ENCODE measurements at regions not wholly inside any gene's neighbourhood (a gene's known extent, or its start where the extent isn't known, plus 50 kb on each side); places are given as distances from the start of the nearest gene placed in this dataset.

DNA sequence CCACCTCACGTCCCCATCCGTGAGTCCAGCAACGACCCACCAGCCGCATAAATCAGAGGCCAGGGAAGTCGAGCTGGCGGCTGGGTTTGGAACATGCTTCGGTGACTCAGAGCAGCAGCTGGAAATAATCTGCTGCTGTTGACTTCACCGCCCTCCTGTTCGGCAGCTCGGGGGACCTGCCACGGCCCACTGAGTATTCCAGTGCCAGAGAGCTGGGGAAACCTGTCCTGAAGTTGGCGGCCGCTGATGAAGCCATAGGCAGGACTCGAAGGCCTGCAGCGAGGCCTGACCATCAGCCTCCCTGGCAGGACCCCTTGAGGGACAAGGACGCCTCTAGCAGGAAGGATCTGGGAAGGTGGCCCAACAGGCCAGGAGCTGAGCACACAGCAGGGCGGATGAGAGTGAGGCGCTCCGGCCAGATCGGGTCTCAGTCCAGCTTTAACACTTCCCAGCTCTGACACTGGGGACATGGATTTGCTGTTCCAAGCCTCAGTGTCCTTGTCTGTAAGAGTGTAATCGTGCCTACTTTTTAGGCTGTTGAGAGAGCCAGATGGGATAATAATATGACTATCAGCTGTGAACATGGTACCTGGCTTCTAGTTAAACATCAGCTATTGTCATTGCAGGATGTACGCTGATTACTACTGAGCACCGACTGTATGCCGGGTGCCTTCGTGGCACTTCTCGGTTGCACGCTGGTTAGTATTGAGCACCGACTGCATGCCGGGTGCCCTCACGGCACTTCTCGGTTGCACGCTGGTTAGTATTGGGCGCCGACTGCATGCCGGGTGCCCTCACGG lies 50.4 kb upstream of the CIBAR2 start:
- peak; percentile 81 for DNase-seq (ENCODE audit: low read depth)

DNA sequence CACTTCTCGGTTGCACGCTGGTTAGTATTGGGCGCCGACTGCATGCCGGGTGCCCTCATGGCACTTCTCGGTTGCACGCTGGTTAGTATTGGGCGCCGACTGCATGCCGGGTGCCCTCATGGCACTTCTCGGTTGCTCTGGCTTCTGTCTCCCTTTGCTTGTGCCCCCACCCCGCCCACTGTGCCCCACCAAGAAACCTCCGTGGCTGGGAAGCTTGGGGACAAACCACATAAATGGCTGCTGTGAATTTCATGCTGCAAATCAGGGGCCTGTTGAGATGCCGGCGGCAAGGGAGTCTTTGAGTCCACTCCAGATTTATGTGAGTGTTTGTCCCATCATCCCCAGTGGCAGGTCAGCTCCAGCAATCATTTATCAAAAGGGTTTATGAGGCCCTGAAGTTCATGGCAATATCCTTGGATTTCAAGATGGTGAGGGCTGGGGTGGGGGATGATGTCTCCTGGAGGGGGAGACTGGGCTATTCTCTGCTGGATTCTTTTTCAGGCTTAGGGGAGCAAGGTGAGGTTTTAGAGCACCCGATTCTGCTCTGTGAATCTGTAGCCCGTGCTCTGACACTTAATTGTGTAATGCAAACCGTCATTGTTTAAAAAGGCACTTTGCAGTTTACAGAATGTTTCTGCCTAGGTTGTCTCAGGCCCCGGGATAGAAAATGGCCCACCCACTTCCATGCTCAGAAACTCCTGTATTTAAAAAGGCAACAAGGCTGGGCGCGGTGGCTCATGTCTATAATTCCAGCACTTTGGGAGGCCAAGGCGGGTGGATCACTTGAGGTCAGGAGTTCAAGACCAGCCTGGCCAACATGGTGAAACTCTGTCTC lies 51.2 kb upstream of the CIBAR2 start:
- DNase-seq (ENCODE audit: low read depth): no peak

DNA sequence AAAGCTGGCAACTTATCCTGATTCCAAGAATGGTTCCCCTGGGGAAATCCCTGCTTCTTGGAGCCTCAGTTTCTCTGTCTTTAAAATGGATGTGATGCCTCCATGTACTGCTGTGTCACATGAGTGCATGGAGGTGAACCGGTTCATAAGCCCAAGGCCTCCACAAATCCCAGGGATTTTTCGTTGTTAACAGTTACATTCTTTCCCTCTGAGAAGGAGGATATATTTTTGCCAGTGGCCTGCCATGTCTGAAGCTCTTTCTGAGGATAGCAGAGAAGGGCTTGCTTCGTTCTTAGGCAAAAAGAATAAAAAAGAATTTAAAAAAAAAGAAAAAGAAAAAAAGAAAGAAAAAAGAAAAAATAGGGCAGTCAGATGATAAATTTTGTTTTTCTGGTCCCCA lies 52.2 kb upstream of the CIBAR2 start:
- no peak for DNase-seq (ENCODE audit: low read depth)

DNA sequence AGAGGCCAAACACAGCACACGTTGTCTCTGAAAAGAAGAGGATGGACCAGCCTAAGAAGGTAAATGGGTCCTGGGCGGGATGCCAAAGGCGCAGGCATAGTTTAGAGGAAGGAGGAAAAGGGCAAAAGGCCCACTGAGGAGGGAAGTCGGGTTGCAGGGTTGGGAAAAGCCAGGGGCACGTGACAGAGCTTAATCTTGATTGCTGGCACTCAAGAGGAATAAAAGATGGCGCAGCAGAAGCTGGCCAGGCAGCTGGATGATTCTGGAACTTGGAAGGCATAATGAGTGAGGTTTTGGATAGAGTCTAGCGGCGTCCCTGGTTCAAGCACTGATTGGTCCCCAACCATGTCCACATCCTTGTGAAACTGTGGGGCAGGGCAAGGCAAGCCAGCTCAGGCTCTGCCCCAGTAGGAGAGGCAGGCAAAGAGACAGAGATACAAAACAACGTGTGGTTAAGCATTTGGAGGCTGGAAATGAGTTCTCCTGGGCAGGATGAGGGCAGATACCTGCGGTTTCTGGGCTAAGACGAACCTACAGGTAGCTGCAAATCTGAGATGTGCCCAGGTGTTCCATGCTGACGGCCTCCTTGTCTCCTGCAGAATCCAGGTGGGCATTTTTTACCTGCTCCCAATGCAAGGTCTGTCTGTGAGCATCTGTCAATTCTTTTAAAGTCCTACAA lies 52.7 kb upstream of the CIBAR2 start:
- DNase-seq (ENCODE audit: low read depth): no peak

DNA sequence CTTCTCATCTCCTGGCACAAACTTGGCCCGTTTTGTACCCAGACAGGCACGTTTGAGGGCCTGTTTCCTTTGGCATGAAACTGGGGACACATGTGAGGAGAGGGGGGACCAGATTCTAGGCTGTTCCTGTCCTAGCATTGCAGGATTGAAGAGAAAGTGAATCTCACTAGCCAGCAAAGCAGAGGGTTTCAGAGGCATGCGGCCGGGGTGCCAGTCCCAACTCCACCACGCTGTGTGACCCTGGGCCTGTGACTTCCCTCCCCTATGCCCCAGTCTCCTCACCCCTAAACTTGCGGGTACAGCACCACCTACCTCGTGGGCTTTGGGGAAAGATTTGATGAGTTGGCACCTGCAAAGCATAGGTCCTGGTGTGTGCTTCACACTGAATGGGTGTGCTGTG lies 53.5 kb upstream of the CIBAR2 start:
- no peak for DNase-seq (ENCODE audit: low read depth)

DNA sequence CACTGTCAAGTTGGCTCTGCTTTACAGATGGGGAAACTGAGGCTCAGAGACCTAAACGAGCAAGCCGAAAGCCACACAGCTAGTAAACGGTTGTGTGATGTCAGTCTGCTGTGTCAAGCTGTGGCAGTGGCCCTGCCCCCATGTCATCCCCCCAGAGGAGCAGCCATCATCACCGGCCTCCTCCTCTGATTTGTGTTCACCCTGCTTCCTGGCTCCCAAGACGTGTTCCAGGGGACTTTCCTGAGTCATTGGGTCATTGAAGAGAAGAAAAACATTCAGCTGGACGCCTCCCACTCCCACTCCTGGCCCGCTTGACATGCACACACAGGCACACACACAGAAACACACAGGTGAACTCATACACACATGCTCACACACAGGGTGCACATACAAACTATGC lies 54.0 kb upstream of the CIBAR2 start:
- DNase-seq (ENCODE audit: low read depth): no peak

DNA sequence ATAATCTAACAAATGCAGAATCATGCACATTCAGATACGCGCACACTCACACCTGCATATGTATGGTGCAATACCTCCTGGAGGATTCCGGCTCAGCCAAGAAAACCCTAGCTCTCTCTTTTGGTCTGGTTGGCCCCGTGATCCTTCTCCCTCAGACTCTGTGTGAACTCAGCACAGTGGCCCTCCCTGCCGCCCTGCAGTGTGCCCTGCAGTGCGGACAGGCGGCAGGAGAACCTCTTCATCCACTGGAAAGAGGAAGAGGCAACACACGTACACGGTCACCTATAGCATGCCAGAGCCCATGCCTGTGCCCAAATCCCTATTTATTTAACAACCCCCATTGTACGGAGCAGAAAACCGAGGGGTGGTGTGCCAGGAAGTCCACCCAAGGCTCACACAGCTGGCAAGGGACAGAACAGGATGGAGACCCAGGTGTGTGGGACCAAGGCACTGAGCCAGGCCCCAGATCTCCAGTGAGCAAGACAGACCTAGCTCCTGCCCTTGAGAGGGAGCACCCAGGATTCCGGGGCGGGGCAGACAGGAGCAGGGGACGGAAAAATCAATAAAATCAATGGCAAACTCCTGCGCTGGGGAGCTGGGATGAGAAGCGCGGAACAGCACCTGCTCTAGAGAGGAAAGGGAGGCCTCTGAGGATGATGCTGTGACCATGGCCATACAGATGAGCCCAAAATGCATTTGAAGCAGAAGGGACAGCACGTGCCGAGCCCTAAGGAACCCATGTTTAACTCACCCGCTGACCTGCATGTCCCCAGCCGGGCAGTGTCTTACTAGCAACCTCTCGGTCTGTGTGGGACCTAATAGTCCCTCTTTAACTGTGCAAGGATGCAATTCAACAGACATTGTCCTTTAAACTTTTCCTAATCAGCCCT lies 54.7 kb upstream of the CIBAR2 start:
- no peak for DNase-seq (ENCODE audit: low read depth)

DNA sequence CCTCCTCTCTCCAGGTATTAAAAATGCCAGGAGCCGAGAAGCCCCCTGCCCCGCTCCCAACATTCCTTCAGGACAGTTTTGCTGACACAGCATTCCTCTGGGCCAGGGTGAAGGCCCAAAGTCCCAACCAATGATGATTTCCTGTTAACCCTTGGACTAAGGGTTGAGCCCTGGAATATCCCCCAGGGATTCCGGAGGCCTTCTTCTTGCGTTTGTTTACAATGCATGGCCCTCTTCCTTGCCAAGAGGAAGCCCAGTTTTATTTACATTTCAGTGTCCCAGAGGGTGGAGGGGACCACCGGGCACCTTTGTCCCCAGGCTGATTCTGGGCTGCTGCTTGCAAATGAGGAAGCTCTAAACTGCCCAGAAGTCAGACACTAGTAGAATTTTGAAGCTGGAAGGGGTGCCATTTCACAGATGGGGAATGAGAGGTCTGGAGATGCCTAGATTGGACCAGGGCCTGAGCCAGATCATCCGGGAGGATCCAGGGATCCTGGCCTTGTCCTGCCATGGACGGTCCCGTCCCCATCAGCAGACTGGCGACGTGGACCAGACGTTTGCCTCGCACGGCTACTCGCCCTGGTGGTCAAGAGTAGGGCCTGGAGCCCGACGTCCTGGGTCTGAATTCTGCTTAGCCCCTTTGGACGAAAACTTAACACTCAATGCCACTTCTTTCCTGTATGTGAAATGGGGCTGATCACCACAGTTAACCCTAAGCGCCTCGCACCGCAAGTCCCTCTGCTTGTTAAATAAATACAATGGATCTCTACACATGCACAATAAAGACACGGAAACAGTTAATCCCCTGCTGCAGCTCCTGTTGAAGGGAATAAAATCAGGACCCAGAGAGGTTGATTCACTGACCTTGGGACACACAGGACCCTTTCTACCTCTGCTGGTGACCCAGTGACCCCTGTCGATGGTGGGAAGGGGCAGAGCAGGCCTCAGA lies 55.6 kb upstream of the CIBAR2 start:
- no peak for DNase-seq (ENCODE audit: low read depth)

DNA sequence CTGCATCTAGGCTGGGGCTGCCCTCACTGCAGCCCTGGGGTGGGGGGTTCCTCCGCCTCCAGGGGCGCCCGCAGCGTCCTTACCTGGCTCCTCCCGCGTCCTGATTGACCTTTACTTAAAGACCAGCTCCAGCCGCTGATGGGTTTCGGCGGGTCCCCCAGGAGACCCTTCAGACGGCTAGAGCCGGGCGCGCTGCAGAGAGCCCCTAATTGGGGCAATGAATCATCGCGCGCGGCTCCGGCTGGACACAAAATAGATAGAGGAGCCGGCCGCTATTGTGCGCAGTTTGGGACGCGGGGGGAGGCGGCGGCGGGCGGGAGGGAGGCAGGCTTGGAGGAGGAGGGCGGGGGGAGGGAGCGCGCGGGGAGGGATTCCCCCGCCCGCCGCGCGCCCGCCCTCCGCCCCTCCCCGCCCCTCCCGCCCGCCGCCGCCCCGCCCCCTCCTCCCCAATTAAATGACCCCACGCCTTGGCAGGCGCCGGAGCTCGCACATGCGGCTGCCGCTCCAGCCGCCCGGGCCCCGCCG lies 56.5 kb upstream of the CIBAR2 start:
- peak; percentile 65 for DNase-seq (ENCODE audit: low read depth)

DNA sequence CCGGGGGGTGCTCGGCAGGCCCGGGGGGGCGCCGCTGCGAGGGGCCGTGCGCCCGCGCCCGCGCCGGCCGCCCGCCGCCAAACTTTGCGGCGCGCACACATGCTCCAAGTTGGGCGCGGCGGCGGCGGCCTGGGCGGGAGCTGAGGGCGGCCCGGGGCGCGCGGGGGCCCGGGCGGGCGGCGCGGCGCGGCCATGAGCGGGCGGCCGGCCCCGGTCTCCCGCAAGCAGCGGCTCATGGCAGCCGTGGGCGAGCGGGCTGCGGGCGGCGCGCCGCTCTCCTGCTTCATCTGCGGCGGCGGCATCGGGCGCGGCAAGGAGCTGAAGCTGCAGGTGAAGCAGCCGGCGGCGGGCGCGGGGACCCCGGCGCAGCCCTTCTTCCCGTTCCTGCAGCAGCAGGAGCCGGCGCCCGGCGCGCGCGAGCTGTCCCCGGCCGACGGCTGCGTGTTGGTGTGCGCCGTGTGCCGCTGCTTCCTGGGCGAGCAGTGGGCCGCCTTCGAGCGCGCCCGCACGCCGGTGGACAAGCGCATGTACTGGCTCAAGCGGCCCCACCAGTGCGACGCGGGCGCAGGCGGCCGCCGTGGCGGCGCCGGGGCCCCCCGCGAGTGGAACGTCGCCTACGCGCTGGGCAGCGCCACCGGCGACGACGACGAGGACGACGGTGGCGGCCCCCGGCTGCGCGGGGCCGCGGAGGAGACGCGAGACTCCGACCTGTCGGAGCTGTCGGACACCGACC lies 57.2 kb upstream of the CIBAR2 start:
- DNase-seq (ENCODE audit: low read depth): peak; percentile 58

DNA sequence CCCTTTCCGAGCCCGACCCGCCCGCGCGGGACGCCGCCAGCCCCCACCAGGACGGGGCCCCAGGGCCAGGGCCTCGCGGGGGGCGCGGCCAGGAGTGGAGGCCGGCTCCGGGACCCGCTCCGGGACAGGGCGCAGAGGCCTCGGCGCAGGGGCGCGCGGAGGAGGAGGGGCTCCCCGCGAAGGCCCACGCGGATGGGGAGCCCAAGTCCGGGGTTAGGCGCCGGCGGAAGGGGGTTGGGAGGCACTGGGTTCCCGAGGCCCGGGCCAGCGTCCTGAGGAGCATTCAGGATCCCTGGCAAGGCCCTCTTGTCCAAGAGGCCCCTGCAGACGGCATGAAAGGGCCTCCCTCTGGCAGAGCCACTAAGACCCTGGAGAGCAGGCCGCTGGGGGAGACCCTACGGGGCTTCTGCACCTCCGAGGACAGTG lies 57.8 kb upstream of the CIBAR2 start:
- peak; percentile 28 for DNase-seq (ENCODE audit: low read depth)

DNA sequence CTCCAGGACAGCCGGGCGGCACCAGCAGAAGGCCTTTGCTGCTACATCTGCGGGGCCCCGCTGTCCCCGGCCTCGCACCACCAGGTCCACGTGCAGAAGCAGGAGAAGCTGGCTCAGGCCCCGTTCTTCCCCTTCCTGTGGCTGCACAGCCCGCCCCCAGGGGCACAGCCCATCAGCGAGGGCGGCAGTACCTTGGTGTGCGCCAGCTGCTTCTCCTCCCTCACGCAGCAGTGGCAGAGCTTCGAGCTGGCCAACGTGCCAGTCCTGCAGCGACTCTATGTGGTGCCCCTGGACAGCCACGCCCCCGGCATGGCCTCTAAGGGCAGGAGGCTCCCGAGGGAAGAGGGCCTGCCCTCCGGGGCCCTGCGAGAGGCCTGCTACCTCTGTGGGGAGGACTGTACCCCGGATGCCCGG lies 58.3 kb upstream of the CIBAR2 start:
- peak; percentile 16 for DNase-seq (ENCODE audit: low read depth)

DNA sequence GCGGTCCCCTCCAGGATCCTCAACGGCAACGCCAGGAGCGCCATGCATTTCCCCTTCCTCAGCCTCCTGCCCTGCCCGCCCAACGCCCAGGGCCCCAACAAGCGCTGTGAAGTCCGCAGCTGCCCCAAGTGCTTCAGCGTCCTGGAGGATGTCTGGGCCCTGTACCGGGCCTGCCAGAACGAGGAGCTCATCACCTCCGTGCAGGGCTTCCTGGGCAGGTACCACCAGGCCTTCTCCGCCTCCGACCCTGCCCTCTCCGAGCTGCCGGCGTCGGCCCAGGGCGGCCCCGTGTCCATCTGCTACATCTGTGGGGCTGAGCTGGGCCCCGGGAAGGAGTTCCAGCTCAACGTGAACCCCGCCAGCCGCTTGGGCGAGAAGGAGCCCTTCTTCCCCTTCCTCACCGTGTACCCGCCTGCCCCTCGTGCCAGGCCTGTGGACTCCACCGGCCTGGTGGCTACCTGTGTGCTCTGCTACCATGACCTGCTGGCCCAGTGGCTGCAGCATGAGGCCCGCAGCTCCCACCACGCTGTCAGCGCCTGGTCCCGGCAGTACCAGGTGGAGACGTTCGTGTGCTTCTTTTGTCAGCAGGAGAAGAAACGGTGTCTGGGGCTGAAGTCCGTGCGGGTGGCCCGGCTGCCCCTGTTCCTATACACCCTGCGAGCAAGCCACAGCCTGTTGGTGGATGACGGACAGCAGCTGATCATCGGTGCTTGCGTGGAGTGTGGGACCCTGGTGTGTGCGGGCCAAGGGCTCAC lies 58.9 kb upstream of the CIBAR2 start:
- no peak for DNase-seq (ENCODE audit: low read depth)

DNA sequence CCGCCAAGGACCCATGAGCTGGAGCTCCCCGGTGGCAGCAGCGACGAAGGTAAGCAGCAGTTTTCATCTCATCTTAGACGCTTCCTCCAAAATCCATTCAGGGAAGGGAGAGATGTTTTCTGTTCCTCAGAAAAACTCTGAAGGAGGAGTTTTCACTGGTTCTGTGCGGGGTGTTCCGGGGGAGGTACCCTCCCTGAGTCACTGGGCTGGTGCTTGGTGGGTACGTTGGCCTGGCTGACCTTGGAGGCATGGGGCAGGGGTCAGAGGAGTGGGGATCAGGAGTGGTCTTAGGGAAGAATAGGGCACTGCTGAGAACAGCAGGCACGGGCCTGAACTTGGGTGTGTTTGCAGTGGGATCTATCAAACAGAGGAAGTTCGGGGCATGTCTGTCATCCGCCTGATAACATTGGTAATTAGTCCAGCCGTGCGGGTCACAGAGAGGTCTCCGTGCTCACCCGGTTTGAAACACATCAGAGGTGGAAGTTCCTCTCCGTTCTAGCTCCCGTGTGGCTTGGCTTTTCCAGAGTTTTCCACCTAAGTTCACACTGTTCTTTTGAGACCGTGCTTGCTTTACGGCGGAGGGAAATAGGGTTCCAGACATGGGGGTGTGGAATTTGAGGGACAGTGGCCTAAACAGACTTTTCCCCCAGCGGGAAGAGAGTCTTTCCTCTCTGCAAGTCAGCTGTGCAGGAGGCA lies 59.6 kb upstream of the CIBAR2 start:
- DNase-seq (ENCODE audit: low read depth): peak; percentile 58

DNA sequence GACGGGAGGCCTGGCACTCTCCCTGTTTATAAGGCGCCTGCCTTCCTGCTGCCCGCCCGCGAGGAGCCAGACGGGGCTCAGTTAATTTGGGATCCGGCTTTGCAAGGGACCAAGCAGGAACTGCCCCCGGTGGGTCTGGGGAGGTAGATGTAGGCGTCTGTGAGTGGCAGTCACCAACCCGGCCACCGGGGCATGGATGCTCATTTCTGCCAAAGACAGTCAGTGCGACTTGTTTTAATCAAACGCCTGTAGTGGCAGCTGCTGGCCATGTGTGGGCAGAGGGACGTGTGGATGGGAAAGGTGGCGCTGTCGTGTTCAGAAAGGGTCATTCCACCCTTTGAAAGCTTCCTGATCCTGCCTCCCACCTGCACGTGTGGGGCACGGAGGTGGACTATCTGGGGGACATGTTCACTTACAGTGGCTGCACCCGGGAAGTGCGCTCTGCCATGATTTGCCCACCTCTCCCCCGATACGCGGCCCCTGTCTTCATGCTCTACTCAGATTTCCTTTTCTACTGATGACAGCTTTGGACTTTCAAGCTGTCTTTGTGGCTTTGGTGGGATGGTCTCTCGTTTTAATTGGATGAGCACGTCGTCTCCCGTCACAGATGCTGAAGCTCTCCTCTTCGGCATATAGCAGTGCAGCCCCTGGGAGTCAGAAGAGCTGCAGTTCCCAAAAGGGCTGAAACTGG lies 60.3 kb upstream of the CIBAR2 start:
- DNase-seq (ENCODE audit: low read depth): peak; percentile 81

DNA sequence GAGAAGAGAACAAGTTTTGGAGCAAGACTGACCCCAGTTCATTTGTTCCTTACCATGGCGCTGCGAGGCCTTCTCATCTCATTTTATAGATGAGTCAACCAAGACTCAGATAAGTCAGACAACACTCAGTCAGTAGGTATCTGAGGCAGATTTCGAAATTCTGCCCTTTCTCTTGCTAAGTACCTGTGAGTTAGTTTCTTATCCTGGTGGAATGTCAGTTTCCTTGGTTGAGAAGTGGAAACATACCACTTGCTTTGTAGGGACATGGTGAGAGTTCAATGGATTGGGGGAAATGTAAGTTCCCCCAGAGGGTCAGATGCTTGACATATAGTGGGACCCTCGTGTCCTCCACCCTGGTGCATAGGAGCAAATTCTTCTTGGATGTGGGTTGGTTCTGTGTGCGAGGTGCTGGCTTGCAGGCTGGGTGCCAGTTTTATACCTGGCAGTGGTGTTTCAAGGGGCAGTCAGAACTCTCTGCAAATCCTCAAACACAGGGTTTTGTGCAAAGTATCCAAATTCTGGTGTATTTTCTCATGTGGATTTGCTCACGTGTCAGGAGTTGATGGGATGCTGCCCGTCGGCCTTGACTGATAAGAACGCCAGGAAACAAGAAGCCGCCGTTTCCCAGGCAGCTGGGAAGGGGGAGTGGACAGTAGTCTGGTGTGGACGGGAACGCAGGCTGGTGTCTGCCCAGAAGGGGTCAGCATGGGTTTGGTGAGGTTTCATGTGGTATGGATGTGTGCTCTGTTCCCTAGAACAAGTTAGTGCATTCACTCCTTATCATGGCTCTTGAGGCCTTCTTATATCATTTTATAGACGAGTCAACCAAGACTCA lies 61.1 kb upstream of the CIBAR2 start:
- DNase-seq (ENCODE audit: low read depth): peak; percentile 98

Data from ELR (cell line).